Panc1 (cell line): ENCODE measurements at regions not wholly inside any gene's neighbourhood (a gene's known extent, or its start where the extent isn't known, plus 50 kb on each side); places are given as distances from the start of the nearest gene placed in this dataset.

Source experiments
- CTCF ChIP-seq: fragments of 450-650 bp; IDR thresholded peaks from 2 replicates; pipeline ENCODE4 v1.5.1; 2017; ENCODE audit warnings: mild to moderate bottlenecking
- POLR2AphosphoS5 ChIP-seq: IDR thresholded peaks from 2 replicates; pipeline ENCODE4 v1.6.1; 2012; ENCODE audit warnings: mild to moderate bottlenecking, low read depth, low read length, moderate library complexity
- REST ChIP-seq, 2 experiments: IDR thresholded peaks; 2 replicates each; pipeline ENCODE4 v1.6.1; 2011 to 2012; ENCODE audit warnings: low read depth in 2 of 2, control low read depth in 1 of 2, low read length in 1 of 2, mild to moderate bottlenecking in 1 of 2, moderate library complexity in 1 of 2; ENCODE audit not compliant: insufficient read depth in 1 of 2
- SIN3A ChIP-seq: IDR thresholded peaks from 2 replicates; pipeline ENCODE4 v1.6.1; 2012; ENCODE audit warnings: low read depth, mild to moderate bottlenecking, low read length, moderate library complexity, borderline replicate concordance; ENCODE audit not compliant: insufficient read depth

GRCh38 chr13:65240773-65241172, 1989.4 kb downstream of the PCDH9 start:
- no peak for TF ChIP-seq CTCF
- TF ChIP-seq SIN3A: no peak
- TF ChIP-seq POLR2AphosphoS5: no peak
- TF ChIP-seq REST (IDR thresholded peaks at IDR 0.05; ENCODE audit: insufficient read depth in 1 of 2, low read depth in 2 of 2, low read length in 1 of 2): no peak
